ENCODE measurements at regions not wholly inside any gene's neighbourhood (a gene's known extent, or its start where the extent isn't known, plus 50 kb on each side); places are given as distances from the start of the nearest gene placed in this dataset.
"Not testable (repeated sequence)": the region's sequence is repeated elsewhere in the genome, so short reads cannot be mapped to it uniquely, and the experiment has no call there.

- not testable (repeated sequence) for TF ChIP-seq MAX (CRISPR knock-in tag; IDR thresholded peaks at IDR 0.05); KDM1A (IDR thresholded peaks at IDR 0.05); REST (IDR thresholded peaks at IDR 0.05; ENCODE audit: borderline replicate concordance); REST (CRISPR knock-in tag; IDR thresholded peaks at IDR 0.05; ENCODE audit: low read depth); NRF1 (conservative IDR thresholded peaks at IDR 0.05 in 1 of 2, IDR thresholded peaks at IDR 0.05 in 1 of 2); SIX5 (IDR thresholded peaks at IDR 0.05; ENCODE audit: borderline replicate concordance in 1 of 2, insufficient read depth in 1 of 2, low read depth in 1 of 2, low read length in 2 of 2); TCF7L2 (IDR thresholded peaks at IDR 0.05; ENCODE audit: low read depth, low read length); SRF (CRISPR knock-in tag; IDR thresholded peaks at IDR 0.05)
Observed at GRCh38 chr16:15273964-15274363, 104.1 kb downstream of the NPIPA5 start.
